HG02588 (cell line): ENCODE measurements at regions not wholly inside any gene's neighbourhood (a gene's known extent, or its start where the extent isn't known, plus 50 kb on each side); places are given as distances from the start of the nearest gene placed in this dataset.

Source experiments
- ATAC-seq: cut with Tn5 transposase; IDR thresholded peaks from one replicate; pipeline ENCODE4 v1.9.1; 2021; ENCODE audit warnings: mild to moderate bottlenecking, moderate library complexity; ENCODE audit not compliant: unreplicated experiment

DNA sequence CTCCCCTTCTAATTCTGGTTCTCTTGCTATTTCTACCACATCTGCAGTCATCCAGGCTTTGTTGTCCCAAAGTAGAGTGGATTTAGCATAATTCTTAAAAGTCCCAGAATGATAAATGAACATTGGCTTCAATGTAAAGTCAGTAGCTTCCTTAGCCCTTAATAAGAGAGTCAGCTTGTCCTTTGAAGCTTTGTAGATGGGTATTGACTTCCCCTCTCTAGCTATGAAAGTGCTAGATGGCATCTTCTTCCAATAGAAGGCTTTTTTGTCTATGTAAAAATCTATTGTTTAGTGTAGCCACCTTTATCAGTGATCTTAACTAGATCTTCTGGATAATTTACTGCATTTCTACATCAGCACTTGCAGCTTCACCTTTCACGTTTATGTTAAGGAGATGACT is 181.4 kb upstream of the B3GALT2 start:
- peak; percentile 13 for ATAC-seq

DNA sequence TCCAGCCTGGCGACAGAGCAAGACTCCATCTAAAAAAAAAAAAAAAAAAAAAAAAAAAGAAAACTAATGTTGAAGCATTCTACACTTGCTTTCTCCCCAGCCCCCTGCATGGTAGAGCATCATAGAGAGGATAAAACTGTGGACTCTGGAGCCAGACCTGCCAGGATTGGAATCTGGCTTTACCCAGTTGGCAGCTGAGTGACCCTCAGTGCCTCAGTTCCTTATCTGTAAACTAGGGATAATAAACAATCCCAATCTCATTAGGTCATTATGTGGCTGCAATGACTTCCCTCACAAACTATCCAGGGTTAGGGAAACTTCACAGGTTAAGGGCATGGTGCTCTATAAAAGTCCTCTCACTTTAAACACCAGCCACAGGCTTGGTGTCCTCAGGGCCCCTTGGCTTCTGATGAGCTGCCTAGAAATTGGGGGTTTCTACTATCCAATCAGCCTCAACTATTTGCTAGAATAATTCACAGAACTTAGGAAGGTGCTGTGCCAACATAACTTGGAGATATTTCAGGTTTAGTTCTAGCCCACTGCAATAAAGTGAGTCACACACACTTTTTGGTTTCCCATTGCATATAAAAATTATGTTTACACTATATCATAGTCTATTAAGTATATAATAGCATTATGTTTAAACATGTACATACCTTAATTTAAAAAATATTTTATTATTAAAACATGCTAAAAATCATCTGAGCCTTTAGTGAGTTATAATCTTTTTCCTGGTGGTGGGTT is 180.5 kb upstream of the B3GALT2 start:
- no peak for ATAC-seq

DNA sequence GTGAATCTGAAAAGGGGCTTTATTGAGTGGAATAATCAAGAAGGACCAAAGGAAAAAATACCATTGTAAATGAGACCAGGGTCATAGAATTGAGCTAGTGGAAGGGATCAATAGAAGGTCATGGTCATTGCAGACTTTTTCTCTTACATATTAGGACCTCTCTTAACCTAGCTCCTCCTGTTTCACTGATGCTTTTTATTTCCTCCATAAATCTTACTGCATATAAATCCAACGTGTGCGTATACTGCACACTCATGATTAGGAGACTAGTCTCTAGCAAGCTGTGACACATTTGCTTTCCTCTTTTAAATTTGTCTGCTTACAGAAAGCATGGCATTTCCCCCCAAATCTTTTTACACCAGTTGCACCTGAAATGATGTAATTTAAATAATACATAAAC is 179.6 kb upstream of the B3GALT2 start:
- ATAC-seq = no peak

DNA sequence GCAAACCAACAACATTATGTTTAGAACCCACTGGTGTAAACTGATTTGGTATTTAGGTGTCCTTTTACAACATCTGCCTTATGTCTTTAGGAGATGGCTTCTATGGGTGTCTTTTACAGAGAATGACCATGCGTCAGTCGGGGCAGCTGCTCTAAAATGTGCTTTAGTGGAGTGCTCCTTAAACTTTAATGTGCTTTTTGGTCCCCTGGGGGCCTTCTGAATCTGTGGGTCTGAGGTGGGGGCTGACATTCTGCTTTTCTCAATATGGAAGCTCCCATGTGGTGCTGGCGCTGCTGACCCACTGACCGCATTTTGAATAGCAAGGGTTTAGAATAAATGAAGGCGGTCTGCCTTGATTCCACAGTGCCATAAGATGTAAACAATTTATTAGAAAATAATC is 173.2 kb upstream of the B3GALT2 start:
- ATAC-seq = no peak

DNA sequence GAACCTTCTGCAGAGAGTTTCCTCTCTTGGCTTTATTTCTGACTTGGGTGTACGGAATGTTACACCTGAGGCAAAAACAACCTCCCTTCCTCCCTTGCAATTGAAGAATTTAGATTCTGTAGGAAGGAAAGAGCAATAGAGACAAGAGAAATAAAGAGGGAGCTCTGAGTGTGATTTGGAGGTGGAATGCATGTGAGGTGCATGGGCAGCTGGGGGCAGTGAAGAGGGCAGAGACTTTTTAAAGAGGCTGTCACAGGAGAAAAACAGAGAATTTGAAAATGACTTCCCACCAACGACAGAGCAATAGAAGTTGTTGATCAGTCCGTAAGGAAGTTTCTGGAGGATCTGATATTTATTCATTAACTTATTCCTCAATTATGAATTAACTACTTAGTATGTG is 172.0 kb upstream of the B3GALT2 start:
- ATAC-seq = no peak

DNA sequence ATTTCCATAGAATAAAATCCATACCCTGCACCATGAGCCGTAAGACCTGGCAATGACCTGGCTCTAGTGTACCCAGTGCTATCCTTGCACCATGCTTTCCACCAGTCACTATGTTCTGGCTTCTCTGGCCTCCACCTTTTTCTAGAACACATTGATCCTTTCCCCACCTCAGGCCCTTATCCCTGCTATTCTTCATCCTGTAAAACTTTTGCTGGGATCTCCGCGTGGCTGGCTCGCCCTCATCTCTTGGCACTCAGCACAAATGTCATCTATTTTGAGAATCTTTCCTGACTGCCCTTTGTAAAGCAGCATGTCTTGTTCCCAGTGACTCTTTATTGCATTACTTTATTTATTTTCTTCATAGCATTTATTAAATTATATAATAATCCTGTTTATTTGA is 169.8 kb upstream of the B3GALT2 start:
- ATAC-seq = no peak

DNA sequence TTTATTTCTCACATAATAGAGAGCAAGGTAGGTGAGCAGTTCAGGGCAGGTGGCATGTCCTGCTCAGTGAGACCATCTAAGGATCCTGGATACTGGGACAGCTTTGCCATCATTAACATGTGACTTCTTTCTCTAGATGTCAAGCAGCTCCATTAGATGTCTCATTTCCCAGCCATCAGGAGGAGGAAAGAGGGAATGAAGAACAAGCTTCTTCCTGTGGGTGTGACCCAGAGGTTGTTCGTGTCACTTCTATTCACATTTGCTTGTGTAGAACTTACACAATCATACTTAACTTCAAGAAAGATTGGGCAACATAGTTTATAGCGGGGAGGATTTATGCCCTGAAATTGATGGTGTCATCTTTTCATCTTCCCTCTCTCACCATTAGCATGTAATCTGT is 169.2 kb upstream of the B3GALT2 start:
- no peak for ATAC-seq

DNA sequence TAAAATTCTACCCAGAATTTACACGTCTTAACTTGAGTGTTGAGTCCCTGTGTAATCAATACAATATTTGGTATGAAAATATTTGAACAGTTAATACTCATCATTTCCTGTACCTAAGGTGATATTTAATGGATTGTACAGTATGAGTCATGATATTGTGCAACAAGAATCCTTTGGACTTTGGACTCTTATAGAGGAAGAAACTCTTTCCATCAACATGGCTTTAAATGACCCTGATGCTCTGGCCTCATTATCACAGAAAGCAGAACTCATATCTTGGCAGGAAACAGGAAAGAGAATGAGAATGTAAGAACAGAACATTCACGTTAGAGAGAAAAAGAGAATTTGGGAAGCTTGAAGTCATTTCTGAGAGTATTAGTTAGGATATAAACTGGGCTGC is 168.8 kb upstream of the B3GALT2 start:
- no peak for ATAC-seq

DNA sequence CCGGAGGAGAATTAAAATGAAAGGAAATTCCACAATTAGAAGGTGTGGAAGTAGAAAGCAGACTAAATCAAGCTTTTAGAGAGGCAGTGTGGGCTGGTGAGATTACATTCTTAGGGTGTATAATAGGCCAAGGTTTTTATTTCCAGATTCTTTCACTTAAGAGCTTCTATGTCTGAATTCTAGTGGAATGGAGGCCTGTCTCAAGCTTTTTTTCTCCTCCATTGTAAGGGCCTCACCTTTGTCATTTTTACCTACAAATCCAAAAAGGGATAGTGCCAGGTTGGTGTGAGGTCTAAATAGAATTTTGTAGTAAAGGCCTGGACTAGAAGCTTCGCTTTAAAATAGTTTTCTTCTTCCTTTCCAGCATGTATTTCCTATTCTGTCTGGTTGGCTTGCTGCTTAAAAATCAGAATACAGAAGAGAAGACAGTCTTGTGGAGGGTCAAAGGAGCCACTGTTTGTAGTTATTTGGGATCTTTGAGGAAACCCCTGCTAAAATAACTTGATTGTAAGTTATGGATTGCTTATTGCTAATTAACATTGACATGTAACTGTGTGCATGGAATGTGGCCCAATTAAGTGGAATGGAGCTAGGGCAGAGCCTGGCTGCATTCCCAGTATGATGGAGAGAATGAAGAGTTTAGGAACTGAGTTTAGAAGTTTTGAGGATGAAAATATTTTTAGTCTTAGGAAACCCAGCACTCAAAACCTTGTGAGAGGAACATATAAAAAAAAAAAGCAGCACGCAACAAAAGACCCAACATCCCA is 162.5 kb upstream of the B3GALT2 start:
- ATAC-seq = no peak

DNA sequence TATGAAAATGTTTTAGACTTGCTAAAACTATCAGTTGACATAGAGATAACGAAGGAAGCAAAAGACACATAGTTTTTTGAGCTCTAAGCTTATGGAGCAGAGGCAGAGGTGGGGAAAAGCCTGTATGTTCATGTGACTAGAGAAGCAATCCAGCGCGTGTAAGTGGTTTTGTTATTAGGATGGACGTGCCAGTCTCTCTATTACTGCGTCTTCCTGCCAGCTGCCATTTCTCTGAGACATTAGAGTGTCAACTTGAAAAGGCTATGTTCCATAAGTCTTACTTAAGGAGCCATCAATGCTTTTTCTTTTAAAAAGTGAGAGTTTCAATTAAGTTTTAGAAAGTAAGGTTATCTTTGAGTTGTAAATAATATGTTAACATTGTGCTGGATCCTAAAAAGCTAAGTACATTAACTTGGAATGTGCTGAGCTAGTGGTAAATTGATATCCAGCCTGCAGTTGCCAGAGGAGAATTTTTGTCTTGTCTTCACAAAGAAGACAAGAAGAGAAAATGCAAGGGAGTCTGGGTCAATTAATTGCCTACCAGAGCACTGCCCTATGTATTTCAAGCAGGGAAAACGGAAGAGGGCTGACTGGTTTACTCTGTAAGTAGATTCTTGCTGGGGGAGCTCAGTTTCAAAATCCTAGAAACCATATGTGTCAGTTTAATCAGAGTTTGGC is 161.8 kb upstream of the B3GALT2 start:
- ATAC-seq = no peak

DNA sequence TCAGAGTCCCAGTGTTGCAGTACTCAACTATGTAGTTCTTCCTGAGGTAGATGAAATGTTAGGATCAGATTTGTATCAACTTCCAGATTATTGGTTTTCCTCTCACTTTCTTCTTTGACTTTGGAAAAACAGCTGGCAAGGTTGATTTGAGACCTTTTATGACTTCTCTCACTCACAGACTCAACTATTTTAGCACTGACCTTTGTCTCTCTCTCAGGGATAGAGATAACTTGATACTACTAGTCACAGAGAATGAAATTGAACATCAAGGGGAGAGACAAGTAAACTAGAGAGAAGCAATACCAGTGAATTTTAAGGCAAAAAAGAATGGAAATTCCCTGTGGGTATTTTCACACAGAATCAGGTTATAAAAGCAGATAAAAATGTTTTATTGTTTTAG is 159.7 kb upstream of the B3GALT2 start:
- no peak for ATAC-seq

DNA sequence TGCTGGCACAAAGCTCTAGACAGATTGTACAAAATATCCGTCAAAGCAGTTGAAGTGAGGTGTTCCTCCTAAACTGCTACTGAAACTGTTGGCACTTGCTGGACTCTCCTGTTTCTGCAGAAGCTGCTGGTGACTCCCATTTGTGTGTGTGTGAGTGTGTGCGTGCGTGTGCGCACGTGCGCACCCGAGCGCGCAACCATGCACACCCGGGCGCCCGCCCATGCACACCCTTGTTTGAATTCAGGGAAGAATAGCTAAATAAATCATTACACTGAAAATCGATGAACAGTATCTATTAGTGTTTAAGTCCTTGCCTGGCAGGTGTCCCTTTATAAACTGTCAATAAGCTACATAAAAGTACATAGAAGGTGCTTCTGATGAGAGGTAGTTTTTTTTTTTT is 156.4 kb upstream of the B3GALT2 start:
- no peak for ATAC-seq

DNA sequence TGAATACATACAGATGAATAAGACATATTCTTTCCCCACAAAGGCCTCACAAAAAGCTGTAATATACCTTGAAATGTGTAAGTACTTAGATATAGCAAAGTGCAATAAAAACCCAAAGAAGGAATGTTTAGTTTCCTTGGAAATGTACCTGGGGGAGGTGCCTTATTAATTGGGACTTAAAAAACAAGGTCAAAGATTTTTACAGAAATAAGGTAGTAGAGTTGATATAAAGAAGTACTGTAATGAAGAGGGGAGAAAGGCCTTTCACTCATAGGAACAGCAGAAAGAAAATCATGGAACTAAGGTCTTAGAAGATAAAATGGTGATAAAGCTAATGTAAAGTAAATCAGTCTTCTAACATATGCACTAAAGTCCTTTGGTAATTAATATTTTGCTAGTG is 153.9 kb upstream of the B3GALT2 start:
- ATAC-seq = no peak

DNA sequence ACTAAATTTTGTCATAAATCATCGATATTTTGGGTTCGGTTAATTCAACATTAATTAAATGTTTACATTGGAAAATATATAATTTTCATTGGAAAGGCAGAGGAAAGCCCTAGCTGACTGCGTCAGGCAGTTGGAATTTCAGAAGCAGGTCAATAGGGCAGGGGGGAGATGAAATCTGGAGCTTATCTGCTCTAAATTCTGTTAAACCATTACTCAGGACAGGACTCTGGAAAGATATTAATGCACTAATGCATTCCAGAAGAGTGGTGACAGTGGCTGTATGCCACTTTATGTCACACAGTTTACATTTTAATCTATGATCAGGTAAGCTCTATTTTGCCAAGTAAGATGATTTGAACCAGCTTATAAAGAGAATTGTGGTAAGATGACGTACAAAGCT is 153.0 kb upstream of the B3GALT2 start:
- ATAC-seq = no peak

DNA sequence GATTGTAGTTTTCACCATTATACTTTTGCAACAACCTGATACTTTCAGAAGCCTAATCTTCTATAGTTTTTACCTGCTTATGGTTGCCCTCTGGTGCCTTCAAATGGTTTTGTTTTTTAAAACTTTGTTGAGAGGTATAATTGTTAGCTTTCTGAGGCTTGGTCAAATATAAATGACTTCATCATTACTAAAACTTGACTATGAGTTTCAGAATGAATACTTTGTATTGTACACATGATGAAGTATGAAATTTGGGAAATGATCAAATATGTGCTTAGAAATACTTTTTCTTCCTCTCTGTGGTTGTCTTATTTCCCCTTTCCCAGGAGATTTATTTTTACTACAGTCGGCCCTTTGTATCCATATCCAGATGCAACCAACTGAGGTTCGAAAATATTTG is 151.8 kb upstream of the B3GALT2 start:
- ATAC-seq = no peak

DNA sequence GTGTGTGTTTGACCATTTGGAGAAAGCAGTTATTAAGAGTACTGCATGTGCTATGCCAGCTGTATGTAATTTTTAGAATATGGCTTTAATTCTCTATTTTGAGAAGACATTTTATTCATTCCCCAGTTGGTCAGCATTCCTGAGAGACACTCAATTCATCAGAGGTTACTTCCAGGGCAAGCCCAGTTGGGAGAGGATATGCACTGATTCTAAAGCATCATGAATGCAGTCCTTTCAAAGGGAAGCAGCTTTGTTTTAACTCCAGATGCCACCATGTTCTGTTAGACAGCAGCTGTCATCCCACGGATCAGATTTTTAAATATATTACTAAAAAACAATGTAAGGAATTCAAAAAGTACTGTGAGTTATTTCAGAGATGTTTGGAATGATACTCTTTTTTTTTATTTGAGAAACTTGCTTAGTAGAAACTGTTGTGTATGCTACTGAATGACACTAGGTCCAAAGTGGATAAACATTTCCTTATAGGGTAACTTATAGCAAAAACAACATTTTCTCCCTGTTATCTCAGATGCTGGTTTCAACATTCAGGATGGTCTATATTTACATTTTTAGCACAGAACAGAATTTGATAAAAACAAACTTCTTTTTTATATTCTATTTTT is 149.5 kb upstream of the B3GALT2 start:
- no peak for ATAC-seq

DNA sequence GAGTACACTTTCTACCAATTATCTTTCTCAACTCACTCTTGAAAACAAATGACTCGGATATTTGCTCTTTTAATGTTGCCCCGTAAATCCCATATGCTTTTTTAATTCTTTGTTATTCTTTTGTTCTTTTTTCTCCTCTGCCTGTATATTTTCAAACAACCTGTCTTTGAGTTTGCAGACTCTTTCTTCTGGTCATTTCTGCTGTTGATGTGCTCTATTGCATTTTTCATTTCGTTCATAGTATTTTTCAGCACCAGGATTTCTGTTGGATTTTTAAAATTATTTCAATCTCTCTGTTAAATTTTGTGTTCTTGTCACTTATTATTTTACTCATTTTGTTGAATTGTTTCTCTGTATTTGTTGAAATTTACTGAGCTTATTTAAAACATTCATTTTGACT is 146.8 kb upstream of the B3GALT2 start:
- ATAC-seq = no peak

DNA sequence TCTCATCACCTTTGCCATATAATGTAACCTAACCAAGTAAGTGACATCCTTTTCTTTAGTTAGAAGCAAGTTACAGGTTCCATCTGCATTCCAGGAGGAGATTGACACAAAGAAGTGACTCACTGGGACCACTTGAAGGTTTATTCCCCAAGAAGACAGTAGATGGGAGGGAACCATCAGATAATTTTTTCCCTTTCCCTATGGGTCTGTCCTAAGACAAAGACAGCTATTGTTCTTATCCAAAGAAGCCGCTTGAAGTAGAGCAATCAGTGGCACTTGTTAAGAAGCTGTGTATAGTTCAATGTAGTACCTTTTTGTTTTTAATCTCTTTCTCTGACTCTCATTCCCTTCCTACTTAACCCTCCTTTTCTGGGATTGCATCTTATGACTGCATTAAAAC is 139.9 kb upstream of the B3GALT2 start:
- ATAC-seq = no peak

DNA sequence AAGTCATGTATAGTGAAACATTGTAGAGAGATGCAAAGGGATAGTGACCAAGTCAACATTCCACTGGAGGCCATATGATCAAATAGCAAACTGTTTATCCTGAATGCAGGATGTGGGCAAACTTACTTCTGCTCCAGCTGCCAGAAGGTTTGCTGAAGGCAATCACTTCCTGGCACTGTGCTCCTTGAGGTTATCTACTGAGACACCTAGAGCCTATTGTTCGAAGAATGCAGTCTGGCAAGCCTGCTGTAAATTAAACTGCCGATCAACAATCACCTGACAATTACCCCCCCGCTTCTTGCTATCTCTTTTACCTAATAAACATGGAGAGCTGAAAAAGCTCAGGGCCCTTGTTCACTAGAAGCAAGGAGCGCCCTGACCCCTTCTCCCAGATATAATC is 139.4 kb upstream of the B3GALT2 start:
- ATAC-seq = no peak

DNA sequence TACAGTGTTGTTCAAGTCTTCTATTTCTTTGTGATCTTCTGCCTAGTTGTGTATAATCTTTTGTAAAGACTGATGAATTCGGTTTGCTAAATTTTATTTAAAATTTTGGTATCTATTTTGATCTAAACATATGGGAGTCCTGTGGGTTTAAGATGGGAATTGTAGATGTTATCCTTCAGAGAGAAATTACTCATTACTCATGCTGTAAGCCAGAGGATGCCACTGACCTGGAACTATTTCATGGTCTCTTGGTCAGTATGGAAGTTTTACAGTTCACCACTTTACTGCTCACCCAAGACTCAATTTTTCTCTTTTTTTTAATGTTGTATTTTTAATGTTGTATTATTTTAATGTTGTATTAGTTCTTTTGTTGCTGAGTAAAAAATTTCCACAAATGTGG is 138.6 kb upstream of the B3GALT2 start:
- no peak for ATAC-seq

DNA sequence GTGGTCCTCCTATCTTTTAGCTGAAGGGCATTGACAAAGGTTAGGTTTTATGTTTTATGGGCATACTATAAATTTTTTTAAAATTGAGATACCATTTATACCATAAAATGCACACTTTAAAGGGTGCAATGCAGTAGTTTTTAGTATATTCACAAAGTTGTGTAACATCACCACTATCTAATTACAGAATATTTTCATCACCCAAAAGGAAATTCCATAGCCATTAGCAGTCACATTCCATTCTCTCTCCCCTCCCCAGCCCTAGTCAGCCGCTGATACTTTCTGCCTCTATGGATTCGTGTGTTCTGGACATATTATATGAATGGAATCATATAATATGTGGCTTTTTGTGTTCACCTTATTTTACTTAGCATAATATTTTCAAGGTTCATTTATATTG is 135.8 kb upstream of the B3GALT2 start:
- no peak for ATAC-seq
